Keratinocyte (primary cell): ENCODE measurements at regions not wholly inside any gene's neighbourhood (a gene's known extent, or its start where the extent isn't known, plus 50 kb on each side); places are given as distances from the start of the nearest gene placed in this dataset.

ENCODE experiments used
- EZH2 ChIP-seq: IDR thresholded peaks from one replicate; pipeline ENCODE4 v1.6.1; 2012; ENCODE audit warnings: inconsistent platforms, mild to moderate bottlenecking, low read length, moderate library complexity
- TF ChIP-seq, protein P1 (sequence below), 3 experiments: IDR thresholded peaks in 1 of 3; conservative IDR thresholded peaks in 1 of 3; optimal IDR thresholded peaks in 1 of 3; 2 replicates in 2 of 3; 3 replicates in 1 of 3; pipeline versions ENCODE3 to v1.5.1; 2011; ENCODE audit warnings: low read length in 3 of 3, mild to moderate bottlenecking in 3 of 3, moderate library complexity in 2 of 3, control low read depth in 1 of 3, inconsistent platforms in 1 of 3; ENCODE audit not compliant: insufficient read depth in 2 of 3; ENCODE audit errors: extremely low read depth in 1 of 3

DNA sequence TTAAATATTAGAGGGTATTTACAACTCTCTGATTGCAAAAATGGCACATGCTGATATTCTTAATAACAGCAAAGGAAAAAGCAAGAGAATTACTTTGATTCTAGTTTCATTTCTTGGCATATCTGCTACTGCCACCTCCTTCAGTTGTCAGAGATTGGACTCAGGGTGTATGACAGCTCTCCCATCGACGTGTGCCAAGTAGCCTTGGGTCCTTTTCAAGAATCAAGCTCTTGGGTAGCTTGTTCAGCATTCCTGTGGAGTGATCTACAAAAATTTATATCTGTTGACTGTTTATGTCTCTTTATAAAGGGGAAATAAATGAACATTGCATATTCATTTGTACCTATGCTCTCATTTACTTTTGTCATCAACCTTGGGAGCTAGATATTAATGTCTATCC is 315.6 kb downstream of the PRR16 start:
- TF ChIP-seq, protein P1, sequence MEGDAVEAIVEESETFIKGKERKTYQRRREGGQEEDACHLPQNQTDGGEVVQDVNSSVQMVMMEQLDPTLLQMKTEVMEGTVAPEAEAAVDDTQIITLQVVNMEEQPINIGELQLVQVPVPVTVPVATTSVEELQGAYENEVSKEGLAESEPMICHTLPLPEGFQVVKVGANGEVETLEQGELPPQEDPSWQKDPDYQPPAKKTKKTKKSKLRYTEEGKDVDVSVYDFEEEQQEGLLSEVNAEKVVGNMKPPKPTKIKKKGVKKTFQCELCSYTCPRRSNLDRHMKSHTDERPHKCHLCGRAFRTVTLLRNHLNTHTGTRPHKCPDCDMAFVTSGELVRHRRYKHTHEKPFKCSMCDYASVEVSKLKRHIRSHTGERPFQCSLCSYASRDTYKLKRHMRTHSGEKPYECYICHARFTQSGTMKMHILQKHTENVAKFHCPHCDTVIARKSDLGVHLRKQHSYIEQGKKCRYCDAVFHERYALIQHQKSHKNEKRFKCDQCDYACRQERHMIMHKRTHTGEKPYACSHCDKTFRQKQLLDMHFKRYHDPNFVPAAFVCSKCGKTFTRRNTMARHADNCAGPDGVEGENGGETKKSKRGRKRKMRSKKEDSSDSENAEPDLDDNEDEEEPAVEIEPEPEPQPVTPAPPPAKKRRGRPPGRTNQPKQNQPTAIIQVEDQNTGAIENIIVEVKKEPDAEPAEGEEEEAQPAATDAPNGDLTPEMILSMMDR (optimal IDR thresholded peaks at IDR 0.05 in 1 of 3, IDR thresholded peaks at IDR 0.05 in 1 of 3, conservative IDR thresholded peaks at IDR 0.05 in 1 of 3; ENCODE audit: extremely low read depth in 1 of 3, insufficient read depth in 2 of 3, low read length in 3 of 3) = no peak
- TF ChIP-seq EZH2 = no peak
